NCI-H2196 treated with DMSO at 0.1 percent for 48 hours (cell line): ENCODE measurements at regions not wholly inside any gene's neighbourhood (a gene's known extent, or its start where the extent isn't known, plus 50 kb on each side); places are given as distances from the start of the nearest gene placed in this dataset.

Experiments
- DNase-seq: peaks from one replicate; lab custom pipeline; 2025; ENCODE audit not compliant: unreplicated experiment; lab: John Stamatoyannopoulos, UW

- DNase-seq = no peak
These were observed 125.8 kb upstream of the CXCL14 start for GRCh38 chr5:135704616-135705015.

GRCh38 chr5:135703016-135703550 lies 124.3 kb upstream of the CXCL14 start:
- DNase-seq = no peak

- no peak for DNase-seq
These were observed 123.4 kb upstream of the CXCL14 start for GRCh38 chr5:135702191-135702590.

GRCh38 chr5:135700731-135701130 lies 121.9 kb upstream of the CXCL14 start:
- no peak for DNase-seq

- no peak for DNase-seq
These were observed 119.2 kb upstream of the CXCL14 start for GRCh38 chr5:135697959-135698345.

- DNase-seq = no peak
These were observed 118.6 kb upstream of the CXCL14 start for GRCh38 chr5:135697251-135697958.

- no peak for DNase-seq
These were observed 117.5 kb upstream of the CXCL14 start for GRCh38 chr5:135696317-135696716.

- no peak for DNase-seq
These were observed 117.0 kb upstream of the CXCL14 start for GRCh38 chr5:135695656-135696313.

GRCh38 chr5:135694906-135695305 lies 116.1 kb upstream of the CXCL14 start:
- DNase-seq = no peak

- no peak for DNase-seq
These were observed 115.2 kb upstream of the CXCL14 start for GRCh38 chr5:135694012-135694411.

GRCh38 chr5:135693371-135693955 lies 114.7 kb upstream of the CXCL14 start:
- DNase-seq = no peak

- no peak for DNase-seq
These were observed 112.3 kb upstream of the CXCL14 start for GRCh38 chr5:135691044-135691443.

GRCh38 chr5:135690466-135690865 lies 111.7 kb upstream of the CXCL14 start:
- no peak for DNase-seq

GRCh38 chr5:135689506-135689905 lies 110.7 kb upstream of the CXCL14 start:
- DNase-seq = no peak

- no peak for DNase-seq
These were observed 109.6 kb upstream of the CXCL14 start for GRCh38 chr5:135688385-135688784.

- DNase-seq = no peak
These were observed 104.4 kb upstream of the CXCL14 start for GRCh38 chr5:135683189-135683588.

- DNase-seq = no peak
These were observed 101.9 kb upstream of the CXCL14 start for GRCh38 chr5:135680713-135681112.

GRCh38 chr5:135678640-135679268 lies 100.0 kb upstream of the CXCL14 start:
- no peak for DNase-seq

GRCh38 chr5:135671966-135672365 lies 93.2 kb upstream of the CXCL14 start:
- DNase-seq = no peak

- DNase-seq = no peak
These were observed 92.4 kb upstream of the CXCL14 start for GRCh38 chr5:135671052-135671705.

- DNase-seq = no peak
These were observed 91.8 kb upstream of the CXCL14 start for GRCh38 chr5:135670588-135670987.
